ENCODE measurements at regions not wholly inside any gene's neighbourhood (a gene's known extent, or its start where the extent isn't known, plus 50 kb on each side); places are given as distances from the start of the nearest gene placed in this dataset.
"Not testable (repeated sequence)": the region's sequence is repeated elsewhere in the genome, so short reads cannot be mapped to it uniquely, and the experiment has no call there.

DNA sequence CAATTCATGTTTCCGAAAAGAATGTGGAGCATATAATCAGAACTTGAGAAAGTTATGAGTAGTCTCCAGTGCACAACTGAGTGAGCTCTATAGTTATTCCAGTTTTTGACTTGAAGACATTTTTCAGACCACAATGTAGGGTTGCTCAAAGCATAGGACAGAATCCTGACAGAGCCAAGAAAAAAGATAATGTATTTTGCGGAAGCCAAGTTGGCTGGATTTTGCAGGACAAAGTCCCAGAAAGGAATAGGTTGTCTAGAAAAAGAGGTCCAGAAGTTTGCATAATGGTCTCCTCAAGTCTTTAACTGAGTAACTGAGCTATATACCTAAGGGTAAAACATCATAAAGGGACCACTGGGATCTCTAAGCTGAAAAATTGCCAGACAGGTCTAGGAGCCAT is 1028.0 kb downstream of the TAF11L14 start:
- Histone ChIP-seq H3K4me3 (no peak overlapping the region), H3K27ac (no peak overlapping the region), H3K36me3 (ENCODE audit: low read depth, missing control alignments) (no peaks in the 10 kb centered on the region), H3K4me1 (no peaks in the 10 kb centered on the region), H3K9me3 (no peaks in the 10 kb centered on the region), H3K27me3 (no peaks in the 10 kb centered on the region)
- no peak for DNase-seq
- intact Hi-C loops (cut with DNase I; ENCODE audit: low total_unique reads) = no loop called here
- no peak for TF ChIP-seq POLR2A (IDR thresholded peaks at IDR 0.05)
- TF ChIP-seq, protein P1, sequence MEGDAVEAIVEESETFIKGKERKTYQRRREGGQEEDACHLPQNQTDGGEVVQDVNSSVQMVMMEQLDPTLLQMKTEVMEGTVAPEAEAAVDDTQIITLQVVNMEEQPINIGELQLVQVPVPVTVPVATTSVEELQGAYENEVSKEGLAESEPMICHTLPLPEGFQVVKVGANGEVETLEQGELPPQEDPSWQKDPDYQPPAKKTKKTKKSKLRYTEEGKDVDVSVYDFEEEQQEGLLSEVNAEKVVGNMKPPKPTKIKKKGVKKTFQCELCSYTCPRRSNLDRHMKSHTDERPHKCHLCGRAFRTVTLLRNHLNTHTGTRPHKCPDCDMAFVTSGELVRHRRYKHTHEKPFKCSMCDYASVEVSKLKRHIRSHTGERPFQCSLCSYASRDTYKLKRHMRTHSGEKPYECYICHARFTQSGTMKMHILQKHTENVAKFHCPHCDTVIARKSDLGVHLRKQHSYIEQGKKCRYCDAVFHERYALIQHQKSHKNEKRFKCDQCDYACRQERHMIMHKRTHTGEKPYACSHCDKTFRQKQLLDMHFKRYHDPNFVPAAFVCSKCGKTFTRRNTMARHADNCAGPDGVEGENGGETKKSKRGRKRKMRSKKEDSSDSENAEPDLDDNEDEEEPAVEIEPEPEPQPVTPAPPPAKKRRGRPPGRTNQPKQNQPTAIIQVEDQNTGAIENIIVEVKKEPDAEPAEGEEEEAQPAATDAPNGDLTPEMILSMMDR (IDR thresholded peaks at IDR 0.05) = no peak
- 85 to 86% methylated on average over 2 of the region's 2 CpGs for WGBS, 2 donors

DNA sequence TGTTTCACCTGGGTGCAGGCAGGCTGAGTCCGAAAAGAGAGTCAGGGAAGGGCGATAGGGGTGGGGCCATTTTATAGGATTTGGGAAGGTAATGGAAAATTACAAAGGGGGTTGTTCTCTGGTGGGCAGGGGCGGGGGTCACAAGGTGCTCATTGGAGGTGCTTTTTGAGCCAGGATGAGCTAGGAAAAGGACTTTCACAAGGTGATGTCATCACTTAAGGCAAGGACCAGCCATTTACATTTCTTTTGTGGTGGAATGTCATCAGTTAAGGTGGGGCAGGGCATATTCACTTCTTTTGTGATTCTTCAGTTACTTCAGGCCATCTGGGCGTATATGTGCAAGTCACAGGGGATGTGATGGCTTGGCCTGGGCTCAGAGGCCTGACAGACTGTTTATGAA is 1040.0 kb downstream of the TAF11L14 start:
- H3K4me1 ChIP-seq; H3K27ac ChIP-seq; H3K9me3 ChIP-seq; H3K36me3 ChIP-seq (ENCODE audit: low read depth, missing control alignments); intact Hi-C loops (cut with DNase I; ENCODE audit: low total_unique reads); H3K4me3 ChIP-seq; H3K27me3 ChIP-seq; DNase-seq: not testable (repeated sequence)
- 73 to 96% methylated on average over 2 of the region's 4 CpGs for WGBS, 2 donors

DNA sequence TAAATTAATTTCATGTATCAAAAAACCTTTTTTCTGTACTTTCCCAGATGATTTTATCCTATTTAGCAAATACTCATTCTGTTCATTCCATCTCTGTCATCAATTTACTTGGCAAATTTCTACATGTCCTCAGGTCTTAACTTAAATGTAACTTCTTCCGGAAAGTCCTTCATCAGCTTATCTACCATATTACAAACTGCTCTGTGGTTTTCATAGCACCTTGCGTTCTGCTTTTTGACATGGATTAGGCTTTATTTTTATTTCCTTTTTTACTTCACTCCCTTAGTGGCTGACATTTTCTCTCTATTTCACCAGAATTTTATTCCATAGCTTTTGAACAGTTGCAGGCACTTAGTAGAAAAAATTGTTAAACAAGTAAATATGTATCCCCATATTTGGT is 1040.8 kb downstream of the TAF11L14 start:
- Histone ChIP-seq H3K27me3 (no peaks in the 10 kb centered on the region), H3K36me3 (ENCODE audit: low read depth, missing control alignments) (no peaks in the 10 kb centered on the region), H3K4me1 (no peaks in the 10 kb centered on the region), H3K4me3 (no peak overlapping the region), H3K9me3 (no peaks in the 10 kb centered on the region), H3K27ac (no peak overlapping the region)
- WGBS, 2 donors = 76 to 82% methylated on average over 2 of the region's 2 CpGs
- TF ChIP-seq, protein P1 (IDR thresholded peaks at IDR 0.05) = no peak
- no peak for TF ChIP-seq POLR2A (IDR thresholded peaks at IDR 0.05)
- intact Hi-C loops (cut with DNase I; ENCODE audit: low total_unique reads) = no loop called here
- DNase-seq = no peak

DNA sequence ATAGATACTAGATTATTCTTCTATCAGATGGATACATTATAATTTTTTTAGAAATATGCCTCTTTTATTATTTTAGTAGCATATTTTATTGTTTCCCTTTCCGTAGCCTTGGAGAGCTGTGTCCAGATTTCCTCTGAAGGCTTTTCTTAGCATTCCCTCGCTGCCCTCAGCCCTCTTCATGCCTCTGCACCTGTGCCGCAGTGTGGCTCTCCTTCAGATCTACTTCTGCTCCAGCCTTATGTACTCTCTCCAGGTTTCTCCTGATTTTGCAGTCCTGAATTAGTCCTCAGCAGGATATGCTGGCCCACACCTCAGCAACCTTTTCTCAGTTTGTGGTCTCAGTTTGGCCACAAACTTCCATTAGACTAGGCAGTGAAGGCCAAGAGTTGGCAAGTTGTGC is 1052.0 kb downstream of the TAF11L14 start:
- 85 to 86% methylated on average over 3 of the region's 3 CpGs for WGBS, 2 donors

DNA sequence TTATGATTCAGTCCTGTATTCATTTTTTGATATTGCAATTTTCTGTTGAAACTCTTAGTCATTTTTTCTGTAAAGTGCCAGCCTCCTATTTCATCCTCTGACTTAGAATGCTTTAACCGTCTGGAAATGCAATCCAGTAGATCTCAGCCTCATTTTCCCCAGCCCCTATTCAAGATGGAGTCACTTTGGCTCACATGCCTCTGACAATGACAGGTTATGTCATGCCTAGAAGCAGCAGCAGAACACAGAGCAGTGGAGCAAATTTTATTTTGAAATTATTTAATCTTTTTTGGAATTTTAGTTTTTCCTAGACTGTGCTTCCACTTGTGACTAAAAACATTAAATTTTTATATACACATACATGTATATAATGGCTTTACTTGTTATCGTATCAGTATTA is 1053.2 kb downstream of the TAF11L14 start:
- intact Hi-C loops (cut with DNase I; ENCODE audit: low total_unique reads) = no loop called here
- no peak overlapping the region for H3K27ac ChIP-seq
- no peaks in the 10 kb centered on the region for H3K4me1 ChIP-seq
- DNase-seq = no peak
- no peak overlapping the region for H3K4me3 ChIP-seq
- no peaks in the 10 kb centered on the region for H3K36me3 ChIP-seq (ENCODE audit: low read depth, missing control alignments)
- H3K9me3 ChIP-seq = no peaks in the 10 kb centered on the region
- H3K27me3 ChIP-seq = no peaks in the 10 kb centered on the region
- TF ChIP-seq, protein P1 (IDR thresholded peaks at IDR 0.05) = no peak
- no peak for TF ChIP-seq POLR2A (IDR thresholded peaks at IDR 0.05)
- 86 to 90% methylated on average over 2 of the region's 2 CpGs for WGBS, 2 donors

More for the DNA sequence above, 1052.0 kb downstream of the TAF11L14 start:
- Histone ChIP-seq H3K36me3 (ENCODE audit: low read depth, missing control alignments) (no peaks in the 10 kb centered on the region), H3K27ac (no peak overlapping the region), H3K4me1 (no peaks in the 10 kb centered on the region), H3K9me3 (no peaks in the 10 kb centered on the region), H3K27me3 (no peaks in the 10 kb centered on the region), H3K4me3 (no peak overlapping the region)
- intact Hi-C loops (cut with DNase I; ENCODE audit: low total_unique reads) = no loop called here
- DNase-seq = no peak
- no peak for TF ChIP-seq POLR2A (IDR thresholded peaks at IDR 0.05)
- TF ChIP-seq, protein P1 (IDR thresholded peaks at IDR 0.05) = no peak
